ENCODE measurements at regions not wholly inside any gene's neighbourhood (a gene's known extent, or its start where the extent isn't known, plus 50 kb on each side); places are given as distances from the start of the nearest gene placed in this dataset.

DNA sequence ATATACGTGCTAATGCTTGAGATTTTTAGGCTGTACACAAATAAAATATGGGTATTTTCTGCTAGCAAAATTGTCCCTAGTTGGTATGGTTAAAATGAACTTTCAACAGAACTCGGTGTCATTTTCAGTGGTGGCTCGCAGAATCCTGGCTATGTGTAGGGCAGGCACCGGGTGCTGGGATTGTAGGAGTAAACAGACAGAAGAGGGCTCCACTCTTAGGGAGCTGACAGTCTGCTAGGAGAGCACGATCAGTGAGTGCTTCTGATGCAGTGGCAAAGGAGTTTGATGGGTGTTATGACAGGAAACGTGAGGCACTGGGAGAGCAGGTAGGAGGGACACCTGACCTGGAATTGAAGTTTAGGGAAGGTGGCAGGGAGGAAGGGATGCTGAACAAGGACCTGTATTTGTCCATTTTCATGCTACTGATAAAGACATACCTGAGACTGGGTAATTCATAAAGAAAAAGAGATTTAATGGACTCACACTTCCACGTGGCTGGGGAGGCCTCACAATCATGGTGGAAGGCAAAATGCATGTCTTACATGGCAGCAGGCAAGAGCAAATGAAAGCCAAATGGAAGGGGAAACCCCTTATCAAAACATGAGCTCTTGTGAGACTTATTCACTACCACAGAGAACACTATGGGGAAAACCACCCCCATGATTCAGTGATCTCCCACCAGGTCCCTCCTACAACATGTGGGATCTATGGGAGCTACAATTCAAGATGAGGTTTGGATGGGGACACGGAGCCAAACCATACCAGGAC is 105.4 kb upstream of the LCLAT1 start:
- Histone ChIP-seq H3K79me2 (ENCODE audit: insufficient read depth, low read length) (no peaks in the 10 kb centered on the region), H4K20me1 (ENCODE audit: insufficient read depth, low read length, poor library complexity, severe bottlenecking) (no peaks in the 10 kb centered on the region), H3K9ac (ENCODE audit: low read depth, low read length, poor library complexity, severe bottlenecking) (no peak overlapping the region), H3K4me1 (ENCODE audit: insufficient read depth, low read length, poor library complexity, severe bottlenecking) (peaks cover 14% of the 10 kb centered on the region), H3F3A (ENCODE audit: low read depth) (0 out of 2 replicates have a peak, but pooled peaks cover 1% of the 10 kb centered on the region), H3K4me2 (ENCODE audit: low read depth, low read length, poor library complexity, severe bottlenecking) (no peak overlapping the region), H3K27me3 (ENCODE audit: insufficient read depth, low read length, poor library complexity, severe bottlenecking) (no peaks in the 10 kb centered on the region), H3K9me3 (ENCODE audit: insufficient read depth, low read depth, low read length) (no peaks in the 10 kb centered on the region), H2AFZ (ENCODE audit: low read length) (no peak overlapping the region), H3K4me3 (ENCODE audit: low read length, poor library complexity, severe bottlenecking) (no peak overlapping the region), H3K9me2 (replicated peaks; ENCODE audit: low read depth, low read length) (no peaks in the 10 kb centered on the region), H3K36me3 (ENCODE audit: insufficient read depth, low read length) (no peaks in the 10 kb centered on the region)
- TF ChIP-seq, protein P1, sequence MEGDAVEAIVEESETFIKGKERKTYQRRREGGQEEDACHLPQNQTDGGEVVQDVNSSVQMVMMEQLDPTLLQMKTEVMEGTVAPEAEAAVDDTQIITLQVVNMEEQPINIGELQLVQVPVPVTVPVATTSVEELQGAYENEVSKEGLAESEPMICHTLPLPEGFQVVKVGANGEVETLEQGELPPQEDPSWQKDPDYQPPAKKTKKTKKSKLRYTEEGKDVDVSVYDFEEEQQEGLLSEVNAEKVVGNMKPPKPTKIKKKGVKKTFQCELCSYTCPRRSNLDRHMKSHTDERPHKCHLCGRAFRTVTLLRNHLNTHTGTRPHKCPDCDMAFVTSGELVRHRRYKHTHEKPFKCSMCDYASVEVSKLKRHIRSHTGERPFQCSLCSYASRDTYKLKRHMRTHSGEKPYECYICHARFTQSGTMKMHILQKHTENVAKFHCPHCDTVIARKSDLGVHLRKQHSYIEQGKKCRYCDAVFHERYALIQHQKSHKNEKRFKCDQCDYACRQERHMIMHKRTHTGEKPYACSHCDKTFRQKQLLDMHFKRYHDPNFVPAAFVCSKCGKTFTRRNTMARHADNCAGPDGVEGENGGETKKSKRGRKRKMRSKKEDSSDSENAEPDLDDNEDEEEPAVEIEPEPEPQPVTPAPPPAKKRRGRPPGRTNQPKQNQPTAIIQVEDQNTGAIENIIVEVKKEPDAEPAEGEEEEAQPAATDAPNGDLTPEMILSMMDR (conservative IDR thresholded peaks at IDR 0.05; ENCODE audit: low read length): no peak
- no peak for TF ChIP-seq EZH2phosphoT487 (IDR thresholded peaks at IDR 0.05; ENCODE audit: borderline replicate concordance)

DNA sequence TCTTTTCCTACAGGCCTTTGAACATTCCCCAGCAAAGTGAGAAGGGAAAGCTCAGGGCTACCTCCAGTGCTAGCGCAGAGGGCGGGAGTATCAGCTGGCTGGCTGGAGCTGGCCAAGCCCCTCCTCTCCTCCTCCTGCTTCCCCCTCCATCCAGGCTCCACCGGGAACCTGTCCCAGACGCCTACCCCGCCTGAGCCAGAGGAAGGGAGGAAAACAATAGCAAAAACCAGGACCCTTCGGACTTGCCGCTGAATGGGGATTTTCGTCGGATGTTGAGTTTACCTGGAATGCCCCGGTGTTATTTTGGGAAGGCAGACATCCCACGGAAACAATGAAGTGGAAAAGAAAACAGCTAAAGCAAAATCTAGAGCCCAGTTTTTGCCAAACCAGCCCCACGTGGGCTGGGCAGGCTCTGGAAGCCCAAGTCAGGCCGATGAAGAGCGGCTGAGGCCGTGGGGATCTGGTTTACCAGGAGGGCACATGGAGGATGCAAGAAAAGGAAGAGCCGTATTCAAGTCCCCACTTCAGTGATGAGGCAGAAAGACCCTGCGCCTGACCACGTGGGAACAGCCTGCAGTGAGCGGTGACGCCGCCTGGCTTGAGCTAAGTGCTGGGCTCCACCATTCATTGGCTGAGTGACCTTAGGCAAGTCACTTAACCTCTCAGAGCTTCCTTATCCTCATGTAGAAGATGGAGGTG is 100.4 kb upstream of the LCLAT1 start:
- H3K36me3 ChIP-seq (ENCODE audit: insufficient read depth, low read length): no peaks in the 10 kb centered on the region
- no peaks in the 10 kb centered on the region for H3K9me2 ChIP-seq (replicated peaks; ENCODE audit: low read depth, low read length)
- no peak overlapping the region for H2AFZ ChIP-seq (ENCODE audit: low read length)
- no peak overlapping the region for H3K4me2 ChIP-seq (ENCODE audit: low read depth, low read length, poor library complexity, severe bottlenecking)
- H3K4me3 ChIP-seq (ENCODE audit: low read length, poor library complexity, severe bottlenecking): no peak overlapping the region
- H3K9ac ChIP-seq (ENCODE audit: low read depth, low read length, poor library complexity, severe bottlenecking): no peak overlapping the region
- no peaks in the 10 kb centered on the region for H3K79me2 ChIP-seq (ENCODE audit: insufficient read depth, low read length)
- TF ChIP-seq EZH2phosphoT487 (IDR thresholded peaks at IDR 0.05; ENCODE audit: borderline replicate concordance): no peak
- TF ChIP-seq, protein P1 (conservative IDR thresholded peaks at IDR 0.05; ENCODE audit: low read length): no peak
- no peaks in the 10 kb centered on the region for H3F3A ChIP-seq (ENCODE audit: low read depth)
- H3K4me1 ChIP-seq (ENCODE audit: insufficient read depth, low read length, poor library complexity, severe bottlenecking): no peaks in the 10 kb centered on the region
- H4K20me1 ChIP-seq (ENCODE audit: insufficient read depth, low read length, poor library complexity, severe bottlenecking): no peaks in the 10 kb centered on the region
- H3K9me3 ChIP-seq (ENCODE audit: insufficient read depth, low read depth, low read length): no peaks in the 10 kb centered on the region
- no peaks in the 10 kb centered on the region for H3K27me3 ChIP-seq (ENCODE audit: insufficient read depth, low read length, poor library complexity, severe bottlenecking)

DNA sequence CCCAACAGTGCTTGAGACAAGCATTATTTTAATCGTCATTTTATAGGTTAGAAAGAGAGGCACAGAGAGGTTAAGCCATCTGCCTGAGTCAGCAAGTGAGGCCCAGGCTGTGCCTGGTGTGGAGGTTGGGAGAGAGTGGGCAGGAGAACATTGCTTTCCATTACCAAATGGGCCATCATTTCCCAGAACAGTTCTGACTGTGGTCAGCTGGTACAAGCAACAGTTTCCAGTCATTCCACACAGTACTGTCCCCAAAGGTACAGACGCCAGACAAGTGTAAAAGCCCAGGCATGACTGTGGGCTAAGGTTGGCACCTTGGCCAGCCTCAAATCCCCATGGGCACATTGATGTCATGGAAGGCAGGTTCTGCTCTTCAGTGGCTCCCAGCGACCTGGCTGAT is 98.2 kb upstream of the LCLAT1 start:
- H3K27me3 ChIP-seq (ENCODE audit: insufficient read depth, low read length, poor library complexity, severe bottlenecking): no peaks in the 10 kb centered on the region
- no peaks in the 10 kb centered on the region for H3K9me3 ChIP-seq (ENCODE audit: insufficient read depth, low read depth, low read length)
- no peaks in the 10 kb centered on the region for H4K20me1 ChIP-seq (ENCODE audit: insufficient read depth, low read length, poor library complexity, severe bottlenecking)
- H3K36me3 ChIP-seq (ENCODE audit: insufficient read depth, low read length): no peaks in the 10 kb centered on the region
- no peak for TF ChIP-seq EZH2phosphoT487 (IDR thresholded peaks at IDR 0.05; ENCODE audit: borderline replicate concordance)
- TF ChIP-seq, protein P1 (conservative IDR thresholded peaks at IDR 0.05; ENCODE audit: low read length): no peak
- H2AFZ ChIP-seq (ENCODE audit: low read length): no peak overlapping the region
- H3K79me2 ChIP-seq (ENCODE audit: insufficient read depth, low read length): no peaks in the 10 kb centered on the region
- H3K9ac ChIP-seq (ENCODE audit: low read depth, low read length, poor library complexity, severe bottlenecking): no peak overlapping the region
- H3K4me3 ChIP-seq (ENCODE audit: low read length, poor library complexity, severe bottlenecking): no peak overlapping the region
- no peaks in the 10 kb centered on the region for H3K4me1 ChIP-seq (ENCODE audit: insufficient read depth, low read length, poor library complexity, severe bottlenecking)
- H3K4me2 ChIP-seq (ENCODE audit: low read depth, low read length, poor library complexity, severe bottlenecking): no peak overlapping the region
- H3K9me2 ChIP-seq (replicated peaks; ENCODE audit: low read depth, low read length): no peaks in the 10 kb centered on the region
- H3F3A ChIP-seq (ENCODE audit: low read depth): no peaks in the 10 kb centered on the region

Data from Loucy (cell line).